Stimulated activated naive CD8-positive, alpha-beta T cell treated with anti-CD3 and anti-CD28 coated beads, Interleukin-15, Interleukin-2, amounts not matched to agents 100 U/mL and 50 U/mL, for 24 hours (primary cell): ENCODE measurements at regions not wholly inside any gene's neighbourhood (a gene's known extent, or its start where the extent isn't known, plus 50 kb on each side); places are given as distances from the start of the nearest gene placed in this dataset.

Source experiments
- ATAC-seq: fragments of 150-1000 bp; cut with Tn5 transposase; one replicate; pipeline ENCODE4 v1.10.0; 2021
- DNase-seq: peaks from one replicate; pipeline ENCODE4 v3.0.0; 2021

DNA sequence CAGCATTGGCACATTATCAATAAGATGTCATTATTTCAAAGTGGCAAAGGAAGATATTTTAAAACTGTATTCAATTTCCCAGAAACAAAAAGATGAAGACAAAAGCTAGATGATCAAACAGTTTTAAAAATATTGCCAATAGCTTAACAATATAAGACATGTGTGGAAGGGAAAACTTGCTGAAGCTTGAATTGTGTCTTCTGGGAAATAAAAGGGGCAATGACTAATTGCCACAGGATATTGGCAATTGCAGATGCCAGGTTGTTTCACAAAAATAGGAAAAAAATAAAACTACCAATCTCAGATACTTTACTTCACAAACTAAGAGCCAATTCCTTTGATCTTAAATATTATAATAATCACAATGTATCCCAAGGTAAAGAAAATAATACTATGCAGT is 679.8 kb upstream of the ADAMTS5 start:
- DNase-seq (no peak), ATAC-seq (no peak)

DNA sequence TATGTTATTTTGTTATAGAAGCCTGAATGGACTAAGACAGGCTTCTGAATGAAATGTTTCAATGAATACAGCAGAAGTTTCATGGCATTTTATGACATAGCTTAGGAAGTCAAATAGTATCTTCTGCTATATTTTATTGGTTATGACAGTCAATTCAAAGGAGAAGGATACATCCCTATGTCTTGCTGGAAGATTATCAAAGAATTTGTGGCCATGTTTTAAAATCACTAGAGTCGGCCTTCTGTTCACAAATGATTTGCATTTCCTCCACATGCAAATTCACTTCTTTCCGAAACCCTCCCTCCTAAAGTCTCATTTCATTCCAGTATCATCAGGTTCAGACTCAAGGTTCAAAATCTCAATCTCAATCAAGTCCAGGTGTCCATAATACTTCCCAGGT is 679.2 kb upstream of the ADAMTS5 start:
- DNase-seq (no peak), ATAC-seq (no peak)

DNA sequence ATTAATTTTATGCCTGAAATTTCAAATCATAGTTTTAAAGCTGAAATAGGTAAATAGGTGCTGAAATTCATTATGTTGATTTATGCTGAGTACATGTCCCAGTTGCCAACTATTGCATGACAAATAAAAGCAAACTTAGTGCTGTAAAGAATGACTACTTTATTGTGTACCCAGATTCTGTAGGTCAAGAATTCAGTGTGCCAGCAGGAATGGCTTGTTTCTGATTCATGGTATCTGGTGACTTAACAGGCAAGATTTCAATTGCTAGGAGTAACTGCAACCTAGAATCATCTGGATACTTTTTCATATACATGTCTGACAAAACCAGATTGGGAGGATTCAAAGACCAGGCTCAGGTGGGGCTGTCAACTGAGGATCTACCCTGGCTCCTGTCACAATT is 678.4 kb upstream of the ADAMTS5 start:
- DNase-seq (no peak), ATAC-seq (no peak)

DNA sequence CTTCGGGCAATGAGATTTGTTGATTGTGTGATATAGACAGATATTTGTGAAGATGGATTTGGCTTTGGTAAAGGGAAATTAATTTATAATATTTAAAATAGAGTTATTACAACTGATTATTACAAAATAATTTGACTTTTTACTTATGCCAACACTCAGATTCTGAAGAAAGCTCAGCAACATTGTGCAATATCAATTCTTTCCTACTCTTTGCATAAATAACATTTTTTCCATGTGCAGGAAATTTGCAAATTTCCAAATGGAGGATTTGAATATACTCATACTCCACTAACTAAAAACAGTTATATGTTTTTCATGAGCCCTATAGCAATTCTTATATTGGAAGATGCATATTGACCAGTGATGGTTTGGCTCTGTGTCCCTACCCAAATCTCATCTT is 676.4 kb upstream of the ADAMTS5 start:
- no peak for DNase-seq
- no peak for ATAC-seq

DNA sequence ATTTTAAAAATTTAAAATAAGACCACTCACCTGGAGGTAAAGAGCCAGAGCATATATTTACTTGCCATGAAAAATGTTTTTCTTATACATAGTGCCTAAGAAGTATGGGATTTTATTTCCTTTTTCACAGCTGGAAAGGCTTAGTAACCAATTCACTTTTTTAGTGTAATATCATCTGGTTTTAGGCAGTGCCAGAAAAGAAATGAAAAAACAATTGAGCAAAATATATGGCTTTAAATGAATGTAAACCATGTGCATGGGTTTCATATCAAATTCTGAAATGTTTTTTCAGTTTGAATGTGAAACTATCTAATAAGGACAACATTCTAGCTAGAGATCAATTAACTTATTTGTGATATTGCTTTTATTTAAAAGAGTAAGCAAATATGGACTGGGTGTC is 672.4 kb upstream of the ADAMTS5 start:
- no peak for ATAC-seq
- no peak for DNase-seq

DNA sequence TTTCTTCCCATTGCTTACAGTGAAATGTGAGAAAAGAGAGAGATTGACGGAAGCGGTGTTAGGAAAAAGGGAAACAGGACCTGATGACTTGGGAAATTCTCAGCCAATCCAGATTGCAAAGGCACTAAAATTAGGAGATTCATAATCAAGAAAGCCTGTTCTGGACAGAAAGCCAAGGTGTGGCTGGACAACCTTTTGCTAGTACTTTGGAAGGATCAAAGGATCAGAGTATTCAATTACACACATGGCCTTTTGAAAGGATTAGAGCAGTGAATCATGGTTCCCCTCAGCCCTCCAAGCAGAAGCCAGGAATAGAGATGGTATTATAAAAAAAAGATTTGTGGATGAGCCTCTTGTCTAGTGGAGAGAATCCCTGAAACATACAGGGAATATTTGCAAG is 669.8 kb upstream of the ADAMTS5 start:
- no peak for DNase-seq
- ATAC-seq: no peak

DNA sequence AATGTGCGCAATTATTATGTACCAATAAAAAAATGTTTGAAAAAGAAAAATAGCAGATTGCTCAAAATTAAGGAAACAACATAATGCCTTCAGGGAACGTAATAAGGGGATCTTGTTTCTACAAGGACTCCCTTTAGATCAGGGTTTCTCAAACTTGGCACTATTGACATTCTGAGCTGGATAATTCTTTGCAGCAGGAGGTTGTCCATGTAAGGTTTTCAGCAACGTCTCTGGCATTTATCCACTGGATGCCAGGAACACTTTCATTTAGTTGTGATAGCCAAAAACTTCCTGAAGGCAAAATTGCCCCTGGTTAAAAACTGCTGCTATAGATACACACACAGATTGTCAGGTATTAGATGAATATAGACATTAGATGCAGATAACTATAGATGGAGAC is 666.7 kb upstream of the ADAMTS5 start:
- no peak for DNase-seq
- no peak for ATAC-seq

DNA sequence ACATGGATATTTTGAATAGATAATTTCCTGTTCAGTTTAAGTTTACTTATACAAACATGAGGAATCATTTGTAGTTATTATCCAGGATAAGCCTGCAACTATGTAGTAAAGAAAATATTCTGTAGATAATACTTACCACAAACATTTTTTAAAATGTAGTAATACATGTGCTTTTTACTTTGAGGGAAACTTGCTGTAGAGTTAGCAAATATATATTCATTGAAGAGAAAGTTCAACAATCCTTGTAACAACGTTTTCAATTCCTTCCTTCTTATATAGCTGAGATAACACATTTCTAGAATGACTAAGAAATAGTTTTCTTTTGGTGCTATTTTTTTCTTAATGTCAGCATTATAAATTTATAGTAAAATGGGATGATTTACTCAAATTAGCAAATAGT is 664.6 kb upstream of the ADAMTS5 start:
- no peak for ATAC-seq
- no peak for DNase-seq

DNA sequence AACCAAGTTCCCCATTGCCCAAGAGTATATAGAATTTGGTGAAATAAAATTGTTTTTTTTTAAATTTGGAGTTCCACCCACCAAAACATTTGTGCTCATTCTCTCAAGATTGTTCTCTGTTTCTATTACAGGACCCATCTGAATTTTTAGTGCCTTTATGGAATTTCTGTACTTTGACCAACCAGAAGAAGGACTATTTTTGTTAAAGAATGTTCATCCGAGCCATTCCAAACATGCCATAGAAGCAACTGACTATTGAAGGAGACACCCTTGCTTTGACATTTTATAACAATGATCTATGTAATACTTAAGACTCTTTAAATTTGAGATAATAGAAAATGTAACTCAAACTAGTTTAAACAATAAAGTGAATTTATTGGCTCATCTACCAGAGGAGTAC is 655.7 kb upstream of the ADAMTS5 start:
- DNase-seq: no peak
- no peak for ATAC-seq

DNA sequence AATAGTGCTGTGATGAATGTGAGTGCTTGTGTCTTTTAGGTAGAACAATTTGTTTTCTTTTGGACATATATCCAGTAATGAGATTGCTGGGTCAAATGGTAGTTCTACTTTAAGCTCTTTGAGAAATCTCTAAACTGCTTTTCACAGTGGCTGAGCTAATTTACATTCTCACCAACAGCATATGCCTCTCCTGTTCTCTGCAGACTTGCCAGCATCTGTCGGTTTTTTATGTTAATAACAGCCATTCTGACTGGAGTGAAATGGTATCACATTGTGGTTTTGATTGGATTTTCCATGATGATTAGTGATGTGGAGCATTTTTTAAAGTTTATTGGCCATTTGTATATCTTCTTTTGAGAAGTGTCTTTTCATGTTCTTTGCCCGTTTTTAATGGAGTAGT is 647.3 kb upstream of the ADAMTS5 start:
- ATAC-seq (no peak), DNase-seq (no peak)

DNA sequence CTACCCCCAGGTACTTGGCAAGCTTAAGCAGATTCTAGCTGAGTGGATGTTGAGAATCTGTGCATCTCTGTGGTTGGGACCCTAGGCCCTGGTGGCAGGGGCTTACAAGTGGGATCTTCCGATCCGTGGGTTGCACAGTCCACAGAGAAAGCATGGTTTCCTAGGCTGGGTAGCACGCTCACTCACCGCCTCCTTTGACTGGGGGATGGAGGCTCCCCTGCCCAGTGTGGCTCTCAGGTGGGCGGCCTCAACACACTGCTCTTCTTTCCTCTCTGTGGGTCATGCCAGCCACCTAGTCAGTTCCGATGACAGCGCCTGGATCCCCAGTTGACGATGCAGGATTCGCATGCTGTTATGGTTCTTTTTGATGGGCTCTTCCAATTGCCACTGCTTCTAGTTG is 639.5 kb upstream of the ADAMTS5 start:
- no peak for DNase-seq
- ATAC-seq: no peak

DNA sequence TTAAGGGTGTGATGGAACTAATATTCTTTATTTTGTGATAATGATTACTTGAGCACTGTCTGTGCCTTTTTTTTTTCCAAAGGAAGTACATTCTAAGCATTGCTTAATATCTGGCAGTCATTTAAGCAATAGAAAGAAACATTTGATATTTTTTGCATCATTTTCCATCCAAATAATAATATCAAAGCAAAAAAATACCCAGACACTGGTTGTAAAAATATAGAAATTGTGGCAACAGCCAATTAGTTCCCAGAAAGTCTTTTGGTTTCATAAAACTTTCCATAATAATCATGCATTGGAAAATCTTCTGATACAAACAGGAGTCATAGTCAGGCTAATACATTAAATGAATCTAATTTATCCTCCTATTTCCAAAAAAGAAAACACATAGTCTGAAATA is 629.3 kb upstream of the ADAMTS5 start:
- ATAC-seq (no peak), DNase-seq (no peak)

DNA sequence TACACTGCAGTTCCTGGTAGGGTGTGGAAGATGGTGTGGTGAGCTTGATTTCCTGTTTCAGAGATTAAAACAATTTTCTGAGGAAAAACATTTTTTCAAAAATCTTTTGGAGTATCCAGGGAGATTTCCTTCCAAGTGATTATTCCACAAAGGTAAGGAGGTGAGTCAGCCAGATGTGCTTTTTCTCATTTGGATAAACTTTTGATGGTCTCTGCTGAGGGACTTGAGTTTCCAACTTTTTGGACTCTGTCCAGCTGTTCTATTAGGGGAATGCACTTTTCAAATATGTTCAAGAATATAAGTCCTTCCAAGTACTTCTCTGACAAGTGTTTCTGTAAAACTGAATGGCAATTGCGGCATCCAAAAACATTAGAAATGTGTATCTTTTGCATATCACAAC is 628.8 kb upstream of the ADAMTS5 start:
- ATAC-seq (no peak), DNase-seq (no peak)

DNA sequence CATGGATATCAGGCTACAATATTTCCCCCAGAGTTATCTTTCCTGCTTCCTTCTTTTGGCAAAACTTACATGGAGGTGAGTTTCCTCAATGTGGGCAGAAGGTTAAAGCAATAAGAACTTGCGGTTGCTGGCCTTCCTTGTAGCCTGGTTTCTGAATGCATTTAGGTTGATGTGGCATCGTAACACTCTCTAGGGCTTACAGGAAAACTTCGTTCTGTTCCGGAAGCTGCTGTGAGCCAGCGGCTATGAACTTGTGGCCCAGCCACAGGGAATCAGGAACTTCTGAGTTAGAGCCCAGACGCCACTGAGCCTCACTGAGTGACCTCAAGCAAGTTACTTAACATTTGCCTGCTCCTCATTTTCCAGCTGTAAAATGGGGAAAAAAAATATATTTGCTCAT is 623.4 kb upstream of the ADAMTS5 start:
- DNase-seq: no peak
- ATAC-seq: no peak

DNA sequence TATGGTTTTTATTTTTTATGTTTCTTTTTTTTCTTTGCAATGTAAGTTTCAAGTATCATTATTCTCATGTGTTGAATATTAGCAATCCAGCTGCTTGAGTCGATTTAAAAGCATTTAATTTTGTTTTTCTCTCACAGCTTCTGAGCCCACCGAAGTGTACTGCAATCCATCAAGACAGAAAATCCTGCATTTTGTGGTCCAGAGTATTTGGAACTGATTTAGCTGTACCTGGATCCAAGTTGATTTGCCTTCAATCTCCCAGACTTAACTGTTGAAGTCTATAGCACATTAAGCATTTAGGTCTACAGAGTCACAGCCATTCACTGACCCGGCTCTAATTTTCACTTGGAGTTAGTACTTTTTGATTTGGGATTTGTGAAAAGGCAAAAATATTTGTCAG is 622.9 kb upstream of the ADAMTS5 start:
- ATAC-seq (no peak), DNase-seq (no peak)

DNA sequence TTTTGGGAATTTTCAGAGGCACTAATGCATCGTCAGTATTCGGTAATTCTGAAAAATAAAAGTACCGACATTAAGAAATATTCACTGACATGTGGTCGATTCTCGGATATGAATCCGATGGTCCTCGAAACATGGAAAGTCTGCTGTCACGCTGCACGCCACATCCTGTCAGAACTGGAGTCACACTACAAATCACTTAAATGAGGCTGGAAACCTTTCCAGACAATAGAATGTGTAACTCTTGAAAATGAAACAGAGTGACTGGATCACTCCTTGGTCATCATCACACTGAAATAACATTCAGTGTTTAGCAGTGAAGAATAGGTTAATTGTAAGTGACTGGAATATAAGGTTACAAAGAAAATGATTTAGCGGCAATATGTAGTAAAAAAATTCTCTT is 620.1 kb upstream of the ADAMTS5 start:
- no peak for ATAC-seq
- DNase-seq: no peak

DNA sequence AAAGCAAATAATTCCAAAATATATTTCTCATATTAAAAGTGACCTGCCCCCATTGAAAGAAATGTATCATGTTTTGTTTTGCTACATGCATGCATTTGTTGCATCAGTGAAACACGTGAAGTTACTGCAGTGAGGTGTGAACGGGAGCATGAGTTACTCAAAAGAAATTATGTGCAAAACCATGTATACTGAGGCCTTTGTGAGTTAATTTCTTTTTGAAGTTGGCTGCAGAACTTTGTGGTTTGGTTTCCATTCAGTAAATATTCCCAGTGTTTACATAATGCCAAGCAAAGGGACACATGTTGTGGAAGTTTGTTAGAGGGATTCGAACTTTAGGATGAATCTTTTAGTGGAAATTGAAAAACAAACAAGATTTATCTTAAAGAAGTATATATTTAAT is 619.4 kb upstream of the ADAMTS5 start:
- DNase-seq: no peak
- no peak for ATAC-seq

DNA sequence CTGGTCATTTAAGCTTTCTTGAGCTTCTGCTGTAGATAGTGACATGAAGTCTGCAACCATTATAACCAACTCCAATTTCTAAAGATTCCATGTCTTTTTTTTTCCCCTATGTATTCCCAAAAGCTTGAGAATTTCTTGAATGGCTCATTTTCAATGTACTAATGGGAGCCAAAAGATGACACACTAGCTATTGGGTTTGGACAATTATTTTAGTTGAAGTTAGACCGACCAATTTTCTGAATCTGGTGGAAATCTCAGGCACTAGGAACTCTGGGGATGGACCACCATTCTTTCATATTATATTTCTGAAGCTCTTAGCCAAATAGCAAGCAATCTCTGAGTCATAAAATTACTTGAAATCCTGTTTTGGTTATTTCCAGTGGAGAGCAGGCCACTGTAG is 617.4 kb upstream of the ADAMTS5 start:
- DNase-seq: no peak
- ATAC-seq: no peak

DNA sequence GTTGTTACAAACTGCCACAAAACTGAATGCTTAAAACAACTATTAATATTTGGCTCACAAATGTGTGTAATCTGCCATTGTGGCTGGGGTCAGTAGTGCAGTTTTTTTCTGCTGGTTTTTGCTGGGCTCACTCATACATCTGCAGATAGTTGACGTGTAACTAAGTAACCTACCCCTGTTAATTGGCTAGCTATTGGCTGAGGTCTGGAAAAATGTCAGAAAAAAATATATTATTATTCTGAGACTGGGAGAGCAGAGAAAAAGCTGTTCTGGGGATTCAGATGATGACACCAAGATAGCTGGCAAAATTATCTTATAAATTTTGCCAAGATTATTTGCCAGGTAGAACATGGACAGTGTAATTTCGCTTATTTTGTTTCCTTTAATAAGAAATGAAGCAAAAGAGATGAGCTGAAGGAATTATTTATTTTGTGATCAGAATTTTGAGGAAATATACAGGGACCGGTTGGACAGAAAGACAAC is 616.1 kb upstream of the ADAMTS5 start:
- ATAC-seq (no peak), DNase-seq (no peak)

DNA sequence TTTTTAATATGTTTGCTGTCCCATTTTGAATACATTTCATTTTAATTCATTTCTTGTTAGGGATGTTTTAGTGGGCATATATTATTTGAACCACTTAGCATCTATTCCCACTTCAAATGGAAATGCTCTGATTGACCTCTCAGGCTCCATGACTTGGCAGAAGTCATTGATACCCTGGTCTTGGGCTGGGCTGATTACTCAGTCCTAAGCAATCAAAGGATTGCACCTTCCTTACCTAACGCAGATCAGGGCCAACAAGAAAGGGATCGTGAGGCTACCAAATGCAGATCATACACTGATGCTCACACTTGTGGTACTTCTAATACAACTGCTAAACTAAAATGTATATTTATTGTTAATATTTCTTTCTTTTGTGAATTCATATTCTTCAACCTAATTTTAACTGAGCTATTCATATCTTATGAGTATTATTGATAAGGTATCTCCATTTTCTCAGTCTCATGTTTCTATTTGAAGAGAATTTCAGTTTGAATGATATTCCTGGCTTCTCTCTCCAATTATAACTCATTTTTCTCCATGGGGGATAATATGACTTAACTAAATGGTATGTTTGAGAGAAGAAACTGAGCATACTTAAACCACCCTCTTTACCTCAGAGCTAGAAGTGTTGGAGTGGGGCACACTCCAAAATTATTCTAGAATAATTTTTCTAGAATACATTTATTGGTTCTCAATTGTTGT is 615.5 kb upstream of the ADAMTS5 start:
- DNase-seq (no peak), ATAC-seq (no peak)

DNA sequence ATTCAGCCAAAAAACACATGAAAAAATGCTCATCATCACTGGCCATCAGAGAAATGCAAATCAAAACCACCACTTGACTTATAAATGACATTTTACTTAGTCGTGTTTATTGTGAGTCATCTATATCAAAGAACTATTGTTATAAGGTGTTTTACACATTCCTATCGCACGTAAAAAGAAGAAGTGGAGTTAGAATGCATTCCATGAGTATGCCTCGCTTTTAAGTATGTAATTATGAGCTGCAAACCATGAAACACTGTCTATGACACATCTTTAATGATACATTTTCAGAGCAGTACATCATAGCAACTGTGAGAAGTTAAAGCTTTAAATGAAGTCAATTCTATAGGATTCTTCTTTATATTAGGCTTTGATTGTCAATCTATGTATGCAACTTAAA is 614.3 kb upstream of the ADAMTS5 start:
- ATAC-seq (no peak), DNase-seq (no peak)

DNA sequence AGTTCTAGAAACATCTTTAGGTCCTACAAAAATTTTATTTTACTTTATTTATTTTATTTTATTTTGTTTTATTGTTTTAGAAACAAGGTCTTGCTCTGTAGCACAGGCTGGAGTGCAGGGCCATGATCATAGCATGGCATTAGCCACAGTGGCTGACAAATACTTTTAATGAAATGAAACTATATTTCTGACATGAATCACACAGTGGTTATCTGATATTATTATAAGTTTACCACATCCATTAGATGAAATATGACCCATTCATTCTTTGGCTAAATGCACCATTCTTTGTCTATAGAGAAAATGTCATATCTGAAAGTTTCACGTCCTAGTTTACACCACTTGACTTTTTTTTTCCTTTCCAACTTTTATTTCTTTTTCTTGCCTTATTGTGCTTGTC is 613.4 kb upstream of the ADAMTS5 start:
- ATAC-seq: no peak
- no peak for DNase-seq

DNA sequence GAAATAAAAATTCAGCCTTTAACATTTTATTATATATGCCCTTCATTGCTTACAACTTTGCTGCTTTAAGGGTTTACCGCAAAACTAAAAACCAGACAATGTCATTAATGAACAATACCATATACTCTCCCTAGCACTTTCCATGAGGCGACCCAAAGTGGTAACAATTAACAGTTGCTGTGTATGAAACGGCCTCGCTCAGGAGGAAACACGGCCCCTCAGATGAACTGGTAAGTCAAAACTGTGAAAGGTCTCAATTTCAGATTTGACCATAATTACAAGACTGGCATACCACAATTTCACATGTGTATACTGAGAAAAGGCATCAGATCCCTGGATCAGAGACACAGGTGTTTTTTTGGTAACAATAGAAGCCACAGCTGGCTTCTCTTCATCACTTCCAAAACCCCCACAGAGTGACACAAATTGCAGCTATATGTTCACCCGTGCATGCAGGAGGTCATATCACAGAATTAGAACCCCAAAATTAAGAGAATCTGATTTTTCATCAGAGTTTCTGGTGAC is 611.9 kb upstream of the ADAMTS5 start:
- ATAC-seq: no peak
- DNase-seq: no peak

DNA sequence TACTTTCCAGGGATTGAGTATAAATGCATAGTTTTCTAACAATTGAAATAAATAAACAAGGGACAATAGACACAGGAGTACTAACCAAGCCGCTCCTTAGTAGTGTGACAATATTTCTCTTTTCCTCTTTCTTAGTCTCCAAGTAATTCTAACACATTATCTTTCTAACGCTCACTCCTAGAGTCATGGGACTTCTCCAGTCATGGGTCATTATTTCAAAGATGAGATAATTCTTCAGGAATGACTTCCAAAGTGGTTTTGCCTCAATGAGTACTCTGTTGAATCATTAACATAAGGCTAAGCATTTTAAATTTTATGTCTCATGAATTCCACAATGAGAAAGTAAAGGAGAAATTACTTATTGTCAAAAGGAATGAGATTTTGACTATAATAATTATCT is 605.8 kb upstream of the ADAMTS5 start:
- ATAC-seq: no peak
- no peak for DNase-seq

DNA sequence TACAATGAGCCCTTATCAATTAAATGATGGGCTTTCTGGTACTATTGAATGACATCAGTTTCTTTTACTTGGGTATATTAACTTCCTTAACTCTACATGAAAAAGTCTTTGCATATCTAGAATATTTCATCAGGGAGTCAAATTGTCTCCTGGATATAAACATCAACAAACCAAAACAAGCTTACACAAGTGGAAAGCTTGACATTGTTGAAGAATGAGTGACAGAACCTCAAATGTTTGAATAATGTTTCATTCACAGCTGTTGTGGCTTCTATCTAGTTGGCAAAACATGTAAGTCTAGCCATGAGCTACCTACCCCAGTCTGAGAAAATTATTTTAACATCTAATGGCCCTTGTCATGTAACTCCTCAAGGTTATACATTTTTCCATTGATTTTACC is 604.8 kb upstream of the ADAMTS5 start:
- DNase-seq: no peak
- no peak for ATAC-seq
